Astrocyte of the cerebellum (primary cell): ENCODE measurements at regions not wholly inside any gene's neighbourhood (a gene's known extent, or its start where the extent isn't known, plus 50 kb on each side); places are given as distances from the start of the nearest gene placed in this dataset.

ENCODE experiments used
- DNase-seq: peaks from one replicate; pipeline ENCODE4 v3.0.0-alpha.2; 2011; ENCODE audit warnings: low read depth
- H3K4me3 ChIP-seq: 2 replicates; pipeline ENCODE4 v1.5.1; 2011; ENCODE audit warnings: mild to moderate bottlenecking, low read depth, low read length, moderate library complexity
- in situ Hi-C: cut with HindIII; loops from 2 replicates; pipeline ENCODE4 v1.10.0; 2017; ENCODE audit warnings: low sequenced_read_pairs
- TF ChIP-seq, protein P1 (sequence below): IDR thresholded peaks from 2 replicates; pipeline ENCODE4 v1.5.1; 2012; ENCODE audit warnings: low read length, low read depth, moderate library complexity, mild to moderate bottlenecking; ENCODE audit errors: missing control alignments

DNA sequence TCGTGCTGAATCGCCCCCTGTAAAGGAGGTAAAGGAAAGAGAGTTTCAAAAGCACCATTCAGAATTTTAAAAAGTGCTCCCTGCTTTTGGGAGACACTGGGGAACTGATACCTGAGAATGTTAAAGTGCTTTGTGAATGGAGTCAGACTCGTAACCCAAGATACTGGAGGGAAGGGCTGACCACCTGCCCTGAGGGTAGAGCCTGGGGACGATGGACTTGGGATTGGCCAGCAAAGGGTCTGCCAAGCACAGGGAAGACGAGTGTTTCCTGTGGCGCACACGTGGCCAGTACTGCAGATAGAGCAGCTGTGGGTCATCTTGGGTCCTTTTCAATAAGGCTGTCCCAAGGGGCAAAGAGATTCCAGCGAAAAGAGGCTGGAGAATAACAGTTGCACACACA, 1284.1 kb upstream of the AUTS2 start:
- in situ Hi-C loops: no loop called here
- DNase-seq: no peak
- no peak overlapping the region for H3K4me3 ChIP-seq
- TF ChIP-seq, protein P1, sequence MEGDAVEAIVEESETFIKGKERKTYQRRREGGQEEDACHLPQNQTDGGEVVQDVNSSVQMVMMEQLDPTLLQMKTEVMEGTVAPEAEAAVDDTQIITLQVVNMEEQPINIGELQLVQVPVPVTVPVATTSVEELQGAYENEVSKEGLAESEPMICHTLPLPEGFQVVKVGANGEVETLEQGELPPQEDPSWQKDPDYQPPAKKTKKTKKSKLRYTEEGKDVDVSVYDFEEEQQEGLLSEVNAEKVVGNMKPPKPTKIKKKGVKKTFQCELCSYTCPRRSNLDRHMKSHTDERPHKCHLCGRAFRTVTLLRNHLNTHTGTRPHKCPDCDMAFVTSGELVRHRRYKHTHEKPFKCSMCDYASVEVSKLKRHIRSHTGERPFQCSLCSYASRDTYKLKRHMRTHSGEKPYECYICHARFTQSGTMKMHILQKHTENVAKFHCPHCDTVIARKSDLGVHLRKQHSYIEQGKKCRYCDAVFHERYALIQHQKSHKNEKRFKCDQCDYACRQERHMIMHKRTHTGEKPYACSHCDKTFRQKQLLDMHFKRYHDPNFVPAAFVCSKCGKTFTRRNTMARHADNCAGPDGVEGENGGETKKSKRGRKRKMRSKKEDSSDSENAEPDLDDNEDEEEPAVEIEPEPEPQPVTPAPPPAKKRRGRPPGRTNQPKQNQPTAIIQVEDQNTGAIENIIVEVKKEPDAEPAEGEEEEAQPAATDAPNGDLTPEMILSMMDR: no peak

DNA sequence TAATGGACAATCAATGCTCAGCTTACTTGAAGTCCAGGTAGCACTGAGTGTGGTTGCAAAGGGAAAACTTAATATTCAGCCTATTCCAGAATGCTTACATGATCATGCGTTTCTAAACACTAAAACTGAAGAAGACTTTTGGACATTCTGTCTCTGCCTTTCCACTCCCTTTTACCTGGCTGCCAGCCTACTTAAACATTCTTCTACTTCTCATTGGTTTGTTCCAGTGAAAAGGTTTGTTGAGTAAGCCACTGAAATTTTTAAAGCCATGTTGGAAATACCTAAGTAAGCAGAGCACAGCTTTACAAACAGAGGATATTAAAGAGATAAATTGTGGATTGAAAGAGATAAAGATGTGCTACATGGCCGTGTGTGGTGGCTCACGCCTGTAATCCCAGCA, 1280.8 kb upstream of the AUTS2 start:
- H3K4me3 ChIP-seq: no peak overlapping the region
- TF ChIP-seq, protein P1: no peak
- in situ Hi-C loops: no loop called here
- no peak for DNase-seq

DNA sequence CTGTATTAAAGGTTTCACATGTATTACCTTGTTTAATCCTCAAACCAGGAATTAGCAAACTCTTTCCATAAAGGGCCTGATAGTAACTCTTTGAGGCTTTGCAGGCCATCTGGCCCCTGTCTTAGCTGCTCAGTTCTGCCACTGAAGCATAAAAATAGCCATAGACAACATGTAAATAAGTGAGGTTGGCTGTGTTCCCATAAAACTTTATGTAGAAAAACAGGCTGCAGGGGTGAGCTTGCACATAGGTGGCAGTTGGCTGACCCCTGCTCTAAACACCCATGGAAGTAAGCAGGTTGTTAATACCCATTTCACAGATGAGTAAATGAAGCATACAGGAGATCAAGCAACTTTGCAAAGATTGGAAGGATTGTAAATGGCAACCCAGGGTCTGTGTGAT, 1279.2 kb upstream of the AUTS2 start:
- in situ Hi-C loops: no loop called here
- no peak overlapping the region for H3K4me3 ChIP-seq
- TF ChIP-seq, protein P1: no peak
- no peak for DNase-seq

DNA sequence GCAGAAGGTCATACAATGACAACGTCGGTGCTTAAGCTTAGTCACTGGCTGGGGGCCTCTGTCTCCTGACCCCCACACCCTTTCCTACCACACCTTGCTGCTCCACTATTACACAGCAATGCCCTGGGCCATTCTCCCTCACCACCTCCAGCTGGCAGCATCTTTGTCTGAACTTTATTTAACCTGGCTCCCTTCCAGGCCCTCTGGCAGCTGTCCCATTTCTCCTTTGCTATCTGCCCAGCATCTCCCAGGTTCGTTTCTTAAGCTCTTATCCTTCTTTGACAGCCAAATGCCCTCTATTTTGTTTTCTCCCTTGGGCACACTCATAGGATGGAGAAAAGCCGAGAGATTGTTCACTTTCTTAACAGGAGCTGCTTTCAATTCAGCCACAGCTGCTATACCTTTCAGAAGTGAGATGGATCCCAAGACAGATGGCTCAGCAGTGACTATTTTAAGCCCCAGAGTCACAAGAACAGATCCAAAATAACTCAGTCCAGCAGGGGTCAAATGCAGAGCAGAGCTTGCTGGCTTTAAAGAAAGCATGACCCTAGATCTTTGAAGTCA, 1277.1 kb upstream of the AUTS2 start:
- TF ChIP-seq, protein P1: no peak
- in situ Hi-C loops: no loop called here
- H3K4me3 ChIP-seq: no peak overlapping the region
- DNase-seq: no peak

DNA sequence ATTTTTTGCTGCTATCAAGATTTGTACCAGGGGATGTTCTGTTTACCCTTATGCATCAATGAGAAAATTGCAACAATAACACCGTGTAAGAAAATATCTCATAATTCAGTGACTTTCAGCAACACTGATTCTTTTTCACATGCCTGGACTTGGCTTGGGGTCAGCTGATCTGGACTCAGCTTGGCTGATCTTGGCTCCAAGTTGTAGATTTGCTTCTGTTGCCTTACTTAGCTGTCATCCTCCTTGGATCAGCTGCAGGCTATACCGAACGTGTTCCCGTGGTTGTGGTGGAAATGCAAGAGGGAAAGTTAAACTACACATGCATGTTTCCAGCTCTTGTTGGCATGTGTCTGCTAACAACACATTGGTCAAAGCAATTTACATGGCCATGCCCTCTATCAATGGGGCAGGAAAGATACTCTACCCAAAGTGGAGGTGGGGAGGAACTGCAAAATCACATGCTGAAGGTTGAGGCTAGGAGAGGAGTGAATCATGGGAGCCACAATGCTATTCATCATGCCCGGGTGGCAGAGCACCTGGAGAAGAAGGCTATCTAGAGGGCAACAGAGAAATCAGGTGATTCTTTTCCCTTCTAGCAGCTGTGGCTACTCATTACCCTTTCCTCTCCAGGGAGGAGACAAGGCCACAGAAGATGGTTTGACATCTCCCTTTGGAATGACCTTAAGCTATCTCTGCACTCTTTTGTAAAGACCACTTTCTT, 1276.3 kb upstream of the AUTS2 start:
- in situ Hi-C loops: no loop called here
- TF ChIP-seq, protein P1: no peak
- no peak for DNase-seq
- no peak overlapping the region for H3K4me3 ChIP-seq

DNA sequence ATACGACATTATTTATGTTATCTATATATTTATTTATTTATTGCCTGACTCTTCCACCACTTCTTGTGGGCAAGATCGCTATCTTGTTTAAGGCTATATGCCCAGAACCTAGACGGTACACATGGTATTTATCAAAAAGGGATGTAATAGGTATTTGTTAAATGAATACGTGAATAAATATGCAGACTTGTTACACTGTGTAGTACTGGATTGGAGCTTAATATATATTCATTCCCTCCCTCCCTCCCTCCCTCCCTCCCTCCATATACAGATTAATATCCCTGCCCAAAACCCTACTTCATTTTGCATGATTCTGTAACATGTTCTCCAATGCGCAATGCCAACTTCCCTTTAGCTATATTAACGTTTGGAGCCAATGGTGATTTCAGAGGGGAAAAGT, 1273.7 kb upstream of the AUTS2 start:
- no peak for DNase-seq
- TF ChIP-seq, protein P1: no peak
- no peak overlapping the region for H3K4me3 ChIP-seq
- in situ Hi-C loops: no loop called here
